ENCODE measurements at regions not wholly inside any gene's neighbourhood (a gene's known extent, or its start where the extent isn't known, plus 50 kb on each side); places are given as distances from the start of the nearest gene placed in this dataset.

DNA sequence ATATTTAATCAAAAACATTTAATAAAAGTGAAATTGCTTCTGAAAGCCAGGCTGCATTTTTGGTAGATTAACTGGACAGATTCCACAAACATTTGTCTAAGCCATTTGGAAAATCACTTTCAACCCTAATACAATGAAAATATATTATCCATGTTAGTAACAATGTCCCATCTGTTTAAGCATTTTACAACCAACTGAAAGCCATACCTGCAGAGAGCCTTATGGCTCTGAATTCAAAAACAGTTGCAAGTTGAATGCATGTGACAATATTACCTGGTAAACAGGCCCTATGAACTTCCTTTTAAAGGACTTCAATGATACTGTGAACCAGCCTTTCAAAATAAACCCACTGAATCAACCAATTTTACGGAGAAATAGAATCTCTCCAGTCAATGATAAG is 468.1 kb downstream of the BTG1 start:
- Mint-ChIP-seq H3K4me1 (peaks cover 5% of the 10 kb centered on the region), H3K36me3 (ENCODE audit: low read depth) (peaks cover 2% of the 10 kb centered on the region), H3K27me3 (ENCODE audit: low read depth) (no peaks in the 10 kb centered on the region), H3K4me3 (no peak overlapping the region), H3K9me3 (peaks cover 10% of the 10 kb centered on the region), H3K27ac (ENCODE audit: unreplicated experiment) (no peak overlapping the region)
- TF ChIP-seq, protein P1, sequence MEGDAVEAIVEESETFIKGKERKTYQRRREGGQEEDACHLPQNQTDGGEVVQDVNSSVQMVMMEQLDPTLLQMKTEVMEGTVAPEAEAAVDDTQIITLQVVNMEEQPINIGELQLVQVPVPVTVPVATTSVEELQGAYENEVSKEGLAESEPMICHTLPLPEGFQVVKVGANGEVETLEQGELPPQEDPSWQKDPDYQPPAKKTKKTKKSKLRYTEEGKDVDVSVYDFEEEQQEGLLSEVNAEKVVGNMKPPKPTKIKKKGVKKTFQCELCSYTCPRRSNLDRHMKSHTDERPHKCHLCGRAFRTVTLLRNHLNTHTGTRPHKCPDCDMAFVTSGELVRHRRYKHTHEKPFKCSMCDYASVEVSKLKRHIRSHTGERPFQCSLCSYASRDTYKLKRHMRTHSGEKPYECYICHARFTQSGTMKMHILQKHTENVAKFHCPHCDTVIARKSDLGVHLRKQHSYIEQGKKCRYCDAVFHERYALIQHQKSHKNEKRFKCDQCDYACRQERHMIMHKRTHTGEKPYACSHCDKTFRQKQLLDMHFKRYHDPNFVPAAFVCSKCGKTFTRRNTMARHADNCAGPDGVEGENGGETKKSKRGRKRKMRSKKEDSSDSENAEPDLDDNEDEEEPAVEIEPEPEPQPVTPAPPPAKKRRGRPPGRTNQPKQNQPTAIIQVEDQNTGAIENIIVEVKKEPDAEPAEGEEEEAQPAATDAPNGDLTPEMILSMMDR (conservative IDR thresholded peaks at IDR 0.05): no peak
- DNase-seq (ENCODE audit: low read depth, low spot score): no peak

DNA sequence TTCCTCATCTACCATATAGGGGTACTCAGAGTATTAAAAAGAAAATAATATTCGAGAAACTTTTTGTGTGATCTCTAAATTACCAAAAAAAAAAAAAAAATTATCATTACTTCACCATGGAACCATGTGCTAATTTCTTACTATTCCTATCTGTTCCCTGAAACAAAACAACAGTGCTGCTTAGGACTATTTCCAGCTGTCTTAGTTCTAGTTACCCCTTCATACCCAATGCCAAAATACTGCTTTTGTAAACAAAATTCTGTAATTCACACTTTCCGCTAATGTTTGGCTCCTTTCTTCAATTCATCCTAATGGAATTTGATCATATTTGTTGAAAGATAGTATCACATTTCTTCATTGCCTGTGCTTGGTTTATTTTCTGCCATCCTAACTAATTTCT is 470.2 kb downstream of the BTG1 start:
- Mint-ChIP-seq H3K27ac (ENCODE audit: unreplicated experiment) (no peak overlapping the region), H3K36me3 (ENCODE audit: low read depth) (peaks cover 2% of the 10 kb centered on the region), H3K4me1 (peaks cover 9% of the 10 kb centered on the region), H3K9me3 (peaks cover 6% of the 10 kb centered on the region), H3K4me3 (no peak overlapping the region), H3K27me3 (ENCODE audit: low read depth) (no peaks in the 10 kb centered on the region)
- DNase-seq (ENCODE audit: low read depth, low spot score): no peak
- TF ChIP-seq, protein P1 (conservative IDR thresholded peaks at IDR 0.05): no peak

DNA sequence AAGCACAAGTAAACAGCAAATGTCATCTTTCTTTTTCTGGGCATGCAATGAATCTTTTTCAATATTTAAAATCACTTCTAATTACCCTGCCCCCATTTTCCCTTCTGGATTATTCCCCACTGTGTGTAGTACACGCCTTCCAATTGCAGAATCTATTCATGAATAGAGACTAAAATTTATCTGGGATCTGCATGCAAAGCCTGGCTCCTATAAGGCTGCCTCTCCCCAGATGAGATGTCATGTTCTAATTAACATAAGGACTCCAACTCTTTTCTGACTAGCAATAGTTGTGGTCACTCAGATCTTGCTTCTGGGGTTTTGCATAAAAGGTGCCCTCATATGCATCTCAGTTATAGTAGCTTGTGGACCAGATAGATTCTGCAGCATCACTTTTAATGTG is 473.5 kb downstream of the BTG1 start:
- no peaks in the 10 kb centered on the region for H3K27me3 Mint-ChIP-seq (ENCODE audit: low read depth)

DNA sequence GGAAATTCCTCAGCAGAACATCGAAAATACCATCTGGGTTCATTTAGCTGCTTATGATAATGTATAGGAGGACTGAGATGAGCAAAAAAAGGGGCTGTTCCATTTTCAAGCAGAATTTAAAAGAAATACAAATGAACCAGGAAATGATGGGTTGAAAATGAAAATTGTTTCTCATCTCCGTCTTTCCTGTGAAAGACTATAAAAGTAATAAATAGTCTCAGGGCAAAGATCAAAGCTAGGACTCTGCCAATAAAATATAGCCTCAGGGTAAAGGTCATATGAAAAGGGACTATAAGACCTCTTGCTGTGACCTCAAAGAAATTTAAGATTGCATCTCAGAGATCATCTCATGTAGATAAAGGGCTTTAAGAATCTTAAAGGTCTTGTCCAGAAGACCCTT is 478.0 kb downstream of the BTG1 start:
- Mint-ChIP-seq H3K27me3 (ENCODE audit: low read depth) (no peaks in the 10 kb centered on the region), H3K36me3 (ENCODE audit: low read depth) (peaks cover 8% of the 10 kb centered on the region), H3K27ac (ENCODE audit: unreplicated experiment) (no peak overlapping the region)

More for the DNA sequence above, 473.5 kb downstream of the BTG1 start:
- TF ChIP-seq, protein P1 (conservative IDR thresholded peaks at IDR 0.05): no peak
- peaks cover 26% of the 10 kb centered on the region for H3K4me1 Mint-ChIP-seq
- no peak overlapping the region for H3K4me3 Mint-ChIP-seq
- H3K9me3 Mint-ChIP-seq: peaks cover 6% of the 10 kb centered on the region
- H3K36me3 Mint-ChIP-seq (ENCODE audit: low read depth): peaks cover 8% of the 10 kb centered on the region
- no peak for DNase-seq (ENCODE audit: low read depth, low spot score)
- H3K27ac Mint-ChIP-seq (ENCODE audit: unreplicated experiment): no peak overlapping the region

DNA sequence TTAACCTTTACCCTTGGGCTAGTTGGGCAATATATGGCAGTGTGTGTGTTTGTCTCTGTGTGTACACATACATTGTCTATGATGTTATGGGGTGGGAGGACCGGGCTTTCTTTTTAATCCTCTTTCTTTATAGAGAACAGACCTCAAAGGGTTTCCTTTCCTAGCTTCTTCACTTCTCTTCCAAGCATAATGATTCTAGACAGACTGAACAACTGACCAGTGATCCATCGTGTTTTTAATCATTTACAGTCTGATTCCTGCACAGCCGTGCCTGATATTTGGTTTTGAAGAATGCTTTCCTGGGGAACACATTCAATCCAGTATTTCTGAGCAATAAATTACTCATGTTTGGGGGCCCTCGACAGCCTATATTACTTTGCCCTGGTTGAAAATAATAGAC is 481.1 kb upstream of the DCN start:
- peak overlapping the region; percentile 92 for H3K27ac Mint-ChIP-seq (ENCODE audit: unreplicated experiment)
- peak overlapping the region; percentile 25 for H3K4me3 Mint-ChIP-seq
- no peaks in the 10 kb centered on the region for H3K27me3 Mint-ChIP-seq (ENCODE audit: low read depth)
- TF ChIP-seq, protein P1 (conservative IDR thresholded peaks at IDR 0.05): no peak
- peaks cover 49% of the 10 kb centered on the region for H3K4me1 Mint-ChIP-seq
- DNase-seq (ENCODE audit: low read depth, low spot score): no peak
- peaks cover 6% of the 10 kb centered on the region for H3K36me3 Mint-ChIP-seq (ENCODE audit: low read depth)
- peaks cover 13% of the 10 kb centered on the region for H3K9me3 Mint-ChIP-seq

More for the DNA sequence above, 478.0 kb downstream of the BTG1 start:
- DNase-seq (ENCODE audit: low read depth, low spot score): no peak
- TF ChIP-seq, protein P1 (conservative IDR thresholded peaks at IDR 0.05): no peak
- Mint-ChIP-seq H3K4me3 (no peak overlapping the region), H3K4me1 (peaks cover 47% of the 10 kb centered on the region), H3K9me3 (peaks cover 6% of the 10 kb centered on the region)

DNA sequence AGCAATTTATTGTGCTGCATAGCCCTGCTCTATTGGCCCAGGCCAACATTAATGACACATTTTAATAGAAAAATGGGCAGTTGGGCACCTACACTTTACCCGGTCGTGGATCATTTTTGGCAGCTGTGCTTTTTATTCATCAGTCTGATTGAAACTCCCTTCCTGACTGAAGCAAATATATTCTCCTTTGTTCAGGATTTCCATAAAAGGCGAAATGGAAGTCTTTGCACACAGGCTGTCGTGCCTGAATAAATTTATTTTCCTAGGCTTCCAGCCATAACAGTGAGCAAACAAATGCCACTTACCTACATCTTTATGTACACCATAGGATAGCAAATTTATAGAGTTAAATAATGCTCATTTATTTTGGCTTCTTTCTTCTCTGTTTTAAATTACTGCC is 480.7 kb upstream of the DCN start:
- peaks cover 49% of the 10 kb centered on the region for H3K4me1 Mint-ChIP-seq
- H3K27ac Mint-ChIP-seq (ENCODE audit: unreplicated experiment): peak overlapping the region; percentile 92
- H3K4me3 Mint-ChIP-seq: peak overlapping the region; percentile 25
- no peak for DNase-seq (ENCODE audit: low read depth, low spot score)
- H3K27me3 Mint-ChIP-seq (ENCODE audit: low read depth): no peaks in the 10 kb centered on the region
- H3K36me3 Mint-ChIP-seq (ENCODE audit: low read depth): peaks cover 2% of the 10 kb centered on the region
- peaks cover 12% of the 10 kb centered on the region for H3K9me3 Mint-ChIP-seq
- TF ChIP-seq, protein P1 (conservative IDR thresholded peaks at IDR 0.05): no peak
